Mesendoderm (in vitro differentiated cells): ENCODE measurements at regions not wholly inside any gene's neighbourhood (a gene's known extent, or its start where the extent isn't known, plus 50 kb on each side); places are given as distances from the start of the nearest gene placed in this dataset.
A peak's percentile ranks its signal among the peaks of the same experiment; 100 is the strongest.
"Not testable (repeated sequence)": the region's sequence is repeated elsewhere in the genome, so short reads cannot be mapped to it uniquely, and the experiment has no call there.

ENCODE experiments used
- DNase-seq: peaks from one replicate; pipeline ENCODE4 v3.0.0; 2013
- H2AK5ac ChIP-seq: 2 replicates; pipeline ENCODE4 v1.6.1; 2013; ENCODE audit warnings: low read length, inconsistent platforms
- H2BK120ac ChIP-seq: 2 replicates; pipeline ENCODE4 v1.6.1; 2013; ENCODE audit warnings: low read depth, mild to moderate bottlenecking, low read length, moderate library complexity, mixed read lengths
- H2BK15ac ChIP-seq: replicated peaks from 2 replicates; pipeline ENCODE4 v1.6.1; 2013; ENCODE audit warnings: low read depth, mild to moderate bottlenecking, moderate library complexity
- H2BK5ac ChIP-seq: 2 replicates; pipeline ENCODE4 v1.6.1; 2013; ENCODE audit warnings: low read length, inconsistent platforms
- H3K18ac ChIP-seq: 2 replicates; pipeline ENCODE4 v1.6.1; 2013; ENCODE audit warnings: mild to moderate bottlenecking, low read length, mixed read lengths
- H3K23ac ChIP-seq: one replicate; pipeline ENCODE4 v1.6.1; 2013; ENCODE audit warnings: low read length
- H3K27ac ChIP-seq: 2 replicates; pipeline ENCODE4 v1.5.1; 2013; ENCODE audit warnings: low read depth, mild to moderate bottlenecking, inconsistent platforms, low read length, moderate library complexity
- H3K27me3 ChIP-seq: 2 replicates; pipeline ENCODE4 v1.6.1; 2013; ENCODE audit warnings: low read length, control low read depth, mild to moderate bottlenecking, inconsistent platforms; ENCODE audit not compliant: insufficient read depth, poor library complexity
- H3K36me3 ChIP-seq: 2 replicates; pipeline ENCODE4 v1.6.1; 2013; ENCODE audit warnings: low read length, inconsistent platforms; ENCODE audit not compliant: control insufficient read depth, insufficient read depth
- H3K4ac ChIP-seq: one replicate; pipeline ENCODE4 v1.6.1; 2013; ENCODE audit warnings: low read depth, mild to moderate bottlenecking, low read length, moderate library complexity
- H3K4me1 ChIP-seq: 2 replicates; pipeline ENCODE4 v1.6.1; 2013; ENCODE audit warnings: low read depth, low read length, inconsistent platforms; ENCODE audit not compliant: control insufficient read depth
- H3K4me2 ChIP-seq: 2 replicates; pipeline ENCODE4 v1.6.1; 2013; ENCODE audit warnings: low read length
- H3K4me3 ChIP-seq: 2 replicates; pipeline ENCODE4 v1.5.1; 2013; ENCODE audit warnings: mild to moderate bottlenecking, low read length
- H3K56ac ChIP-seq: one replicate; pipeline ENCODE4 v1.6.1; 2013; ENCODE audit warnings: low read length
- H3K79me1 ChIP-seq: 2 replicates; pipeline ENCODE4 v1.6.1; 2013; ENCODE audit warnings: low read length, inconsistent platforms
- H3K79me2 ChIP-seq: 2 replicates; pipeline ENCODE4 v1.6.1; 2013; ENCODE audit warnings: mild to moderate bottlenecking, low read length; ENCODE audit not compliant: control insufficient read depth, insufficient read depth
- H3K9ac ChIP-seq: 2 replicates; pipeline ENCODE4 v1.6.1; 2013; ENCODE audit warnings: low read length, inconsistent platforms
- H4K5ac ChIP-seq: one replicate; pipeline ENCODE4 v1.6.1; 2013; ENCODE audit warnings: low read length
- H4K8ac ChIP-seq: one replicate; pipeline ENCODE4 v1.6.1; 2013; ENCODE audit warnings: low read depth, mild to moderate bottlenecking, control low read depth, low read length, moderate library complexity
- WGBS: extraction: QIAGEN DNeasy Blood & Tissue Kit; methylation state at CpG from one replicate; pipeline ENCODE4 v1.1.7; 2013; ENCODE audit warnings: low lambda C conversion rate, missing lambda C conversion rate; ENCODE audit not compliant: insufficient coverage; ENCODE audit errors: extremely low coverage; 5-methylcytosine and 5-hydroxymethylcytosine counted together

DNA sequence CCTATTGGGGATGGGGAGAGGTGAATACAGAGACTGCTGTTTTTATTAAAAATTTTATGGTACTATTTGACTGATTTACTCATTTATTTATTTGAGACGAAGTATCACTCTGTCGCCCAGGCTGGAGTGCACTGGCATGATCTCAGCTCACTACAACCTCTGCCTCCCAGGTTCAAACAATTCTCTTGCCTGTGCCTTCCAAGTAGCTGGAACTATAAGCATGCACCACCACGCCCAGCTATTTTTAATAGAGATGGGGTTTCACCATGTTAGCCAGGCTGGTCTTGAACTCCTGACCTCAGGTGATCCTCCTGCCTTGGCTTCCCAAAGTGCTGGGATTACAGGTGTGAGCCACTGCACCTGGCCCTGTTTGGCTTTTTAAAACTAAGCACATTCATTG is 64.8 kb upstream of the ITGA11 start:
- not testable (repeated sequence) for H3K4me2 ChIP-seq, H3K4me1 ChIP-seq, H2BK120ac ChIP-seq, H3K4me3 ChIP-seq, H3K56ac ChIP-seq, H2BK15ac ChIP-seq, H3K36me3 ChIP-seq, H3K27me3 ChIP-seq, H4K8ac ChIP-seq, H4K5ac ChIP-seq, H3K79me1 ChIP-seq, H3K27ac ChIP-seq, H3K23ac ChIP-seq, H2BK5ac ChIP-seq, H3K18ac ChIP-seq, H2AK5ac ChIP-seq, H3K79me2 ChIP-seq, H3K9ac ChIP-seq, DNase-seq, H3K4ac ChIP-seq
- no CpG with 5 or more reads among the region's 3 CpGs for WGBS

DNA sequence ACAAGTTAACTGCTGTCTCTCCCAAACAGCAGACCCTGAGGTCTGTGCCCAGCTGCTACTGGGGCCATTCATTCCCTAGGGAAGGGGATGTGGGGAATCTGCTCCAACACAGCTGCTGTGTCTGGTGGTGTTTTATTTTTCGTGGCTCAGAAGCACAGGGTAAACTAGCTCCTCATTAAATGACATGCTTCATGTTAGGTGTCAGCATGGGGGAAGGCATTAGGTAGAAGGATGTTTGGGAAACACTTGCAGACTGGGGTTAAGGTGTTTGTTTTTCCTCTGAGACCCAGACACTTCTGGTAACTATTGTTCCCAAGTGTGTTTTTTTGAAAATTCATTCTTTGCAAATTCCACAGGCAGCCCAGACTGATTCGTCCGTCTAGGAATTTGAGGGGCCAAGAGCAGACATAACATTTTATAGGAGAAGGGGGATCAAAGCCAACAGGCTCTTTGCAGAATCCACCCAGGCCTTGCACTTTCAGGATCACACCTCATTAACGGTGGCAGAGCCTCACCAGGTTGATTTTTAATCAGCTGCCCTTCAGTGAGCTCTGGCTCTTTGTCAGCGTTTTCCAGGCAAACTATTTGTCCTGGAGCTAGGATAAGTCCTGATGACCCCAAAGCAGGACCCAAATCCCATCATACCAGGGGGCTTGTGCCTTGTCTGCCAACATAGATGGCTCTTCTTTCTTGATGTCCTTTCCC is 65.4 kb upstream of the ITGA11 start:
- WGBS: no CpG with 5 or more reads among the region's 5 CpGs
- Histone ChIP-seq H3K56ac (no peak overlapping the region), H2BK15ac (no peak overlapping the region), H3K23ac (no peak overlapping the region), H3K9ac (no peak overlapping the region), H3K27me3 (no peaks in the 10 kb centered on the region), H2BK5ac (no peak overlapping the region), H3K4me1 (peaks cover 2% of the 10 kb centered on the region), H2AK5ac (no peak overlapping the region), H3K36me3 (no peaks in the 10 kb centered on the region), H3K4me3 (no peak overlapping the region), H3K27ac (no peak overlapping the region), H3K4me2 (no peak overlapping the region), H3K18ac (no peak overlapping the region), H4K8ac (no peak overlapping the region), H2BK120ac (no peak overlapping the region), H4K5ac (no peak overlapping the region), H3K79me1 (no peaks in the 10 kb centered on the region), H3K4ac (no peak overlapping the region), H3K79me2 (no peaks in the 10 kb centered on the region)
- DNase-seq: peak; percentile 48

GRCh38 chr15:68498076-68498475 is 66.1 kb upstream of the ITGA11 start:
- DNase-seq: no peak
- Histone ChIP-seq H3K18ac (no peak overlapping the region), H3K79me1 (no peaks in the 10 kb centered on the region), H3K4me2 (no peak overlapping the region), H4K8ac (no peak overlapping the region), H3K4me3 (no peak overlapping the region), H2AK5ac (no peak overlapping the region), H3K9ac (no peak overlapping the region), H3K27ac (no peak overlapping the region), H3K23ac (no peak overlapping the region), H2BK5ac (no peak overlapping the region), H3K36me3 (no peaks in the 10 kb centered on the region), H3K27me3 (no peaks in the 10 kb centered on the region), H3K56ac (no peak overlapping the region), H3K79me2 (no peaks in the 10 kb centered on the region), H4K5ac (no peak overlapping the region), H3K4me1 (peaks cover 2% of the 10 kb centered on the region), H2BK15ac (no peak overlapping the region), H3K4ac (no peak overlapping the region), H2BK120ac (no peak overlapping the region)
- WGBS: no CpG with 5 or more reads among the region's 2 CpGs

DNA sequence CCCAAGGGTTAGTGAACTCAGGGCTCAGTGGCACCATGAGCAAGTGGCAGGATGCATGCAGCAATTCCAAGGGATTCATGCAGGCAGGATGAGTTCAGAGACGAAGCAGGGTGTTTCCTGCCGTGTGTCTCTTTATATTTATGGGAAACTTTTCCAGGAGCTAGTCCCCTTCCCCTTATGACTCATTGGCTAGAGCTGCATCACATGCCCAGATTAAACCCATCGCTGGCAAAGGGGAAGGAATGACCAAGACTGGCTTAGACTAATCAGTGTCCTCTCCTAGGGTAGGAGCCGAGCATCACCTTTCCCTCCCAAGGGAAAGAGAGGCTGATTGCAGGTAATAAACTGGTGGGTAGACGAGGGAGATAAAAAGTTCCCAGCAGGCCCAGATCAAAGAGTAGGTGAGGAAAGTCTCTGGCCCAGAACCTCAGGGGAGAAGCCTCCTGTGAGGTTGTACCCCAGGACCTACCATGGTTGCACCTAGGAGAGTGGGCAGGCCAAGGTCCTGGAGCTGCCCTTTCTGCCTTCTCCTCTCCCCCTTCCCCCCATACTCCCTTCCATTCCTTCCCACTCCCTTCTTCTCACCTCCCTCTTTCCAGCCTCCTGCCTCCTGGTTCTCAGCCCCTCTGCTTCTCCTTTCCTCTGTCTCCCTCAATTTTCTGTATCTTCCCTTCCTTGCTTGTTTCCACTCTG is 67.8 kb upstream of the ITGA11 start:
- Histone ChIP-seq H3K4ac (no peak overlapping the region), H3K23ac (no peak overlapping the region), H3K56ac (no peak overlapping the region), H2BK120ac (no peak overlapping the region), H4K5ac (no peak overlapping the region), H3K4me1 (peaks cover 2% of the 10 kb centered on the region), H3K36me3 (no peaks in the 10 kb centered on the region), H2BK5ac (no peak overlapping the region), H3K79me1 (no peaks in the 10 kb centered on the region), H3K4me2 (no peak overlapping the region), H4K8ac (no peak overlapping the region), H3K27me3 (no peaks in the 10 kb centered on the region), H3K79me2 (no peaks in the 10 kb centered on the region), H3K4me3 (no peak overlapping the region), H3K27ac (no peak overlapping the region), H3K18ac (no peak overlapping the region), H2AK5ac (no peak overlapping the region), H2BK15ac (no peak overlapping the region), H3K9ac (no peak overlapping the region)
- no CpG with 5 or more reads among the region's 5 CpGs for WGBS
- no peak for DNase-seq

- no peak overlapping the region for H2BK120ac ChIP-seq
- no peaks in the 10 kb centered on the region for H3K79me1 ChIP-seq
- no peak overlapping the region for H4K5ac ChIP-seq
- no peak overlapping the region for H3K27ac ChIP-seq
- H3K4ac ChIP-seq: no peak overlapping the region
- DNase-seq: no peak
- no peaks in the 10 kb centered on the region for H3K79me2 ChIP-seq
- no peaks in the 10 kb centered on the region for H3K27me3 ChIP-seq
- peak overlapping the region; percentile 4 for H3K23ac ChIP-seq
- H3K9ac ChIP-seq: no peak overlapping the region
- no peak overlapping the region for H4K8ac ChIP-seq
- H3K56ac ChIP-seq: no peak overlapping the region
- no peak overlapping the region for H2AK5ac ChIP-seq
- no peak overlapping the region for H3K18ac ChIP-seq
- no CpG with 5 or more reads among the region's 11 CpGs for WGBS
- H3K4me3 ChIP-seq: no peak overlapping the region
- no peak overlapping the region for H2BK15ac ChIP-seq
- H3K36me3 ChIP-seq: no peaks in the 10 kb centered on the region
- H3K4me1 ChIP-seq: peaks cover 2% of the 10 kb centered on the region
- no peak overlapping the region for H3K4me2 ChIP-seq
- no peak overlapping the region for H2BK5ac ChIP-seq
These were observed 68.6 kb upstream of the ITGA11 start for GRCh38 chr15:68500363-68501258.
